Frontal cortex (tissue), 3 donors: ENCODE measurements at regions not wholly inside any gene's neighbourhood (a gene's known extent, or its start where the extent isn't known, plus 50 kb on each side); places are given as distances from the start of the nearest gene placed in this dataset.
"Not testable (repeated sequence)": the region's sequence is repeated elsewhere in the genome, so short reads cannot be mapped to it uniquely, and the experiment has no call there.

Experiments used
- DNase-seq, 2 donors: peaks; one replicate each; pipeline ENCODE4 v3.0.0; 2012; ENCODE audit warnings: low spot score in 2 of 2
- FAIRE-seq: peaks from 2 replicates; lab custom pipeline; 2012; peaks lifted over from hg19 to GRCh38; lab: Jason Lieb, UNC
- donor health status: control.
- donor health status: control.
- donor health status: control.

DNA sequence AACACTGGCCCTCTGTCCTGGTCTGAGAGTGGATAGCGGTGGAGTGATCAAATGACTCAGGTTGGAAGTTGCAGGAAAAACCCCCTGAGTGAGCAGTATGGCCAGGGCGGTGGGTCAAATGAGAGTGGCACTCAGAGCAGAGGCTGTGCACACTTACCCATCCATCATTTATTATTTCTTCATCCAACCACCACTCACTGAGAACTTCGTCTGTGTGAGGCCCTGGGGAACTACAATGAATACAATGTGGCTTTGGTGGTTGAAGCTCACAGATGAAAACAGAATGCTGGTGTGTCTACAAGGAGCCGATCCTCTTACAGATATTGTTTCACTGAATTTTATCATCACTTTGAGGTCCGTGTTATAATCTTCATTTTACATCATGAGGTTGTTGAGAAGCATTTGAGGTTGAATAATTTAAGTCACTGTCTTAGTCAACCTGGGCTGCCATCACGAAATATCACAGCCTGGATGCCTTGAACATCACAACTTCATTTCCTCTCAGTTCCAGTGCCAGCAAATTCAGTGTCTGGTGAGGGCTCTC is 73.4 kb upstream of the ID2 start:
- DNase-seq (no peak), FAIRE-seq (no peak)

GRCh38 chr2:8609357-8609811 is 72.5 kb upstream of the ID2 start:
- FAIRE-seq (no peak), DNase-seq (no peak)

- not testable (repeated sequence) for DNase-seq, FAIRE-seq
These were observed 71.1 kb upstream of the ID2 start for GRCh38 chr2:8610775-8611174.

- DNase-seq: no peak
These were observed 70.6 kb upstream of the ID2 start for GRCh38 chr2:8611246-8611645.

DNA sequence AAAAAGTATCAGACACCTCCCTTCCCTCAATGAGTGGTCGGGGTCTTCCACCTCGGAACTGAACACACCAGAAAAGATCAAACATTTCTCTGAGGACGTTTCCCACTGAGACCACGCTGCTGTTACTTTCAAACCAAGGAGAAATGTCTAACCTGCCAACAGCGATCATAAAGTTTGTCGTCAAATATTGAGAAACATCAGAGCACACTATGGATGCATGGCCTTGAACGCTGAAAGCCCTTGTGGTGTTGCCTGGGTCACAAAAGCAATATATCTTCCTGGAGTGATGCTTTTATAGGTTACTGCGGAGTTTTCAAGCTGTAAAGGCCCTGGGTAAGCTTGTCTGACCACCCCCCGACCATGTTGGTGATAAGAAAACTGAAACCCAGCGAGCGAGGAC is 70.2 kb upstream of the ID2 start:
- no peak for FAIRE-seq

More at GRCh38 chr2:8611246-8611645, 70.6 kb upstream of the ID2 start:
- FAIRE-seq: no peak

GRCh38 chr2:8612734-8613179 is 69.1 kb upstream of the ID2 start:
- DNase-seq (no peak), FAIRE-seq (no peak)

More for the DNA sequence above, 70.2 kb upstream of the ID2 start:
- no peak for DNase-seq

DNA sequence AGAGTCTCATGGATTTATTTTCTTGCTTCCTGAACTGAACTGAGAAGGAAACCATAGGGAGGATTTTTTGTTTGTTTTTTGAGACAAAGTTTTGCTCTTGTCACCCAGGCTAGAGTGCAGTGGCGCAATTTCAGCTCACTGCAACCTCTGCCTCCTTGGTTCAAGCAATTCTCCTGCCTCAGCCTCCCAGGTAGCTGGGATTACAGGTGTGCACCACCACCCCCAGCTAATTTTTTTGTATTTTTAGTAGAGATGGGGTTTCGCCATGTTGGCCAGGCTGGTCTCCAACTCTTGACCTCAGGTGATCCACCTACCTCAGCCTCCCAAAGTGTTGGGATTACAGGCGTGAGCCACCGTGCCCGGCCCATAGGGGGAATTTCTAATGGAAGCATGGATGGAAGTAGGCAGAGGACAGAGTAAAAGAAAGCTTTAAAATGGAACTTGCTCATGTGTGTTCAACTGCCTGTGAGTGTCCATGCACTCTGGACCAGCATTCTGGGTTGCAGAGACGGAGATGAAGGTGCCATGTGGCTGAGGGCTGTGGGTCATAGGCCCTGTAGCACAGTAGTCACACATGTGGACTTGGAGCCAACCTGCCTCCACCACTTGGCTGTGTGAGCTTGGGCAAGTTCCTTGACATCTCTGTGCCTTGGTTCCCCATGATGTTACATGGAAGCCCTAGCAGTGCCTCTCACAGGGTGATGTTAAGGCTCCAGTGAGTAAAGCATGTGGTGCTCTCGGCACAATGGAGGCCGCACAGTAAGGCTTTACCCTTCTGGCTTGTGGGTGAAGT is 68.5 kb upstream of the ID2 start:
- FAIRE-seq, DNase-seq: not testable (repeated sequence)

GRCh38 chr2:8614646-8615045 is 67.2 kb upstream of the ID2 start:
- DNase-seq (no peak), FAIRE-seq (no peak)

GRCh38 chr2:8615252-8615575 is 66.6 kb upstream of the ID2 start:
- FAIRE-seq (no peak), DNase-seq (no peak)

GRCh38 chr2:8615576-8616281 is 66.1 kb upstream of the ID2 start:
- DNase-seq (no peak), FAIRE-seq (no peak)

DNA sequence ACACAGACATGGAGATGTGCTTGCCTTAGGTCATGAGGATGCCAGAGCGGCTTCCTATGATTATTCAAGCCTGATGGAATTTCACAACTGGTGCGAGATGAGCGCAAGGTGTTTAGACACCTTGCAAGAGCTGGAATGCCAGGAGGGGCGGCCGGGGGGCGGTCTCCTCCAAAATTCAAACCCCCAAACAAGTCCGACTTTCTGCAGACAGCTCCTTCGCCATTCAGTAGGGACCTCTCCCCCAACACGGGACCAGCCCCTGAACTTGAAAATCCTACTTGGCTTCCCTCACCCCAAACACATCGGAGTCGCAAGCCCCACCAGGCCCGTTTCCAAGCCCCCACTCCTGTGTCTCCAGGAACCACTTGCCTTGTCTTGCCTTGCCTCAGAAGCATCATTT is 64.8 kb upstream of the ID2 start:
- FAIRE-seq (no peak), DNase-seq (no peak)

GRCh38 chr2:8617590-8617989 is 64.3 kb upstream of the ID2 start:
- FAIRE-seq: no peak
- DNase-seq: no peak

DNA sequence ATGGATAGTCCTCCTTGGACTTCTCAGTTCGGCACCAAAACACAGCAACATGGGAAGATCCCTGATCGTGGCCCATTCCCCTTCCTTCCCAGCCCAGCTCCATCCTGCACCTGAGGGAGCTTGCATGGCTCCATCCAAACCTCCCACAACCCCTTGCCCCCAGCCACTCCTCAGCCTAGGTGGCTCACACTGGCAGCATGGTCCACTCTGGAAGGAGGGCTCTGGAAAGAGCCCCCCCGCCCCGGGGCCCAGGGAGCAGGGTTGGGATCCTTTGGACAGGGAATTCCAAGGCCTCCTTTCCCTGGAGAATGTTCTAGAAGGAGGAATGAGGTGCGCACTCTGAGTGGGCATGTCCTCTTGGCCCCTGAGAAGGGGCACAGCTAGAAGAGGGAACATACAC is 62.8 kb upstream of the ID2 start:
- FAIRE-seq (no peak), DNase-seq (no peak)

DNA sequence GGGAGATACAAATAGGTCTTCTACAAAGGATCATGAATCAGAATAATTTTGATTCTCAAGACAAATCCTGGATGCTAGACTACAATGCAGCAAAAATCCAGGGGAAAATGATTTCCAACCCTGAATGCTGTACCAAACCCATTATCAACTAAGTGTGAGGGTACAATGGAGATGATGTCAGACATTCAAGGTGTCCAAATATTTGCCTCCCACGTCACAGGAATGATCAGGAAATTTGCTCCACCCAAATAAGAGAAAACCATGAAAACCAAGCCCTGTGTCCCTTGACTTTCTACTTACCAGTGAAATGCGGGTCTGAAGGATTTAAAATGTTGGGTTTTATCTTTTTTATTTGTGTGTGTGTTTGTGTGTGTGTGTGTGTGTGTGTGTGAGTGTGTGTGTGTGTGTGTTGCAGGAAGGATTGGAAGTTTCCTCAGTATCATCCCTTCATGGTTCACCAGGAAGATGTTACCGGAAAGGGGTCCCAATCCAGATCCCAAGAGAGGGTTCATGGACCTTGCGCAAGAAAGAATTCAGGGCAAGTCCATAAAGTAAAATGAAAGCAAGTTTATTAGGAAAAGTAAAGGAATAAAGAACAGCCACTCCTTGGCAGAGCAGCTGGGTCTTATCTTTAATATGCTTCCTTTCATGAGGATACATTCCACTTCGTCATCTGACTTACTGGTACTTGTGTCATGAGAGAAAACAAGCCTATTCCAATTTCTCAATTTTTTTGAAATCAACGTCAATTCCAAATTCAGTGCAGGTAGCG is 61.1 kb upstream of the ID2 start:
- FAIRE-seq (no peak), DNase-seq (no peak)

GRCh38 chr2:8622199-8622911 is 59.5 kb upstream of the ID2 start:
- DNase-seq: no peak
- no peak for FAIRE-seq

GRCh38 chr2:8622924-8623465 is 58.9 kb upstream of the ID2 start:
- FAIRE-seq: no peak
- no peak for DNase-seq

- FAIRE-seq (no peak), DNase-seq (no peak)
These were observed 58.3 kb upstream of the ID2 start for GRCh38 chr2:8623576-8623957.

DNA sequence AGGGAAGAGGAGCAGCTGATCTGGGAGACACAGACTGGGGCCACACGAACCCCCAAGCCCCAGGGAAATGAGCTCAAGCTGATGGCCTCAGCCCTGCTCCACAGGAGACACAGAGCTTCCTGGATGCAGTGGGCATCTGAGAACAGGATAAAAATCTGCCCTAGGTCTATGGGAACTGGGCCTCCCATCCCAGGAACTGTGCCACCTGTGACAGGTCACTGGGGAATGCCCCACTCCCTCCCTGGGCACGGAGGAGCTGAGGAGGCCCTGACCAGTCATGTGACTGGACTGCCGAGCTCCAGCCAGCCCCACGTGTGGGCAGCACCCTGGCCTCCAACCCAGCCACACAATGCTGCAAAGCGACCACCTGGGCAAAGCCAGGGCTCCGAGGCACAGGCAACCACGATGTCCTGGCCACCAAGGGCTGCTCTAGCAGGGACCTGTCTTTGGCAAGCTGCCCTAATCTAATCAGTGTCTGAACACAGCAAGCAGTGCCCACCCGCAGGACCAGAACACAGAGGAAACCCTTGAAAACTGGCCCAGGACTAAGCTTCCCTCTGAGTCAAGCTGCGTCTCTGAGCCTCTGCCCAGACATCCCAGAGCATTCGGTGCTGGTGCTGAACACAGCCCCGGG is 57.8 kb upstream of the ID2 start:
- DNase-seq: no peak
- no peak for FAIRE-seq

DNA sequence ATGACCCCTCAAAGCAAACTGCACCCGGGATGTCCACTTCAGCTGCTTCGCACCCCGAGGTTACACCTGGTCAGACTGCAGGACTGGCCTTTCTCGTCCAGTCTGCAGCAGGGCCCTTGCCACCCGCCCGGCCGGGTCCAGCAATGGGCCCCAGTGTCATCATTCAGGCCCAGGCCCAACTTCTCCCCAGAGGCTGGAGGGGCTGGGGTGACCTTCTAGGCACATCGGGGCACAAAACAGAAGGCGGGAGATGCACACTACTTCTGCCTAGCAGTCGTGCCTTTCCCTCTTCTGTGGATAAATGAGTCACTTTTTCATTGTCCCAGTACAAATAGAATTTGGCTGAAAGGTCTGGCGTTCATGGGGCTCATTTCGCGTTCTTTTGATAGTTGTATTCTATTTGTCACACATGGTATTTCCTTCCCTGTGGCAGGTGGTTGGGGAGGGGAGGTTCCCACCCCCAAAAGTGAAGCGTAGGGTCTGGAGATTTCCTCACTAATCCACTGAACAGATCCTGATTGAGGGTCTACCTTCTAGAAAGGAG is 56.9 kb upstream of the ID2 start:
- DNase-seq: no peak
- no peak for FAIRE-seq
